Psoas muscle (tissue), 7 donors: ENCODE measurements at regions not wholly inside any gene's neighbourhood (a gene's known extent, or its start where the extent isn't known, plus 50 kb on each side); places are given as distances from the start of the nearest gene placed in this dataset.
A peak's percentile ranks its signal among the peaks of the same experiment; 100 is the strongest.

ENCODE experiments used
- ATAC-seq, 4 donors: fragments of 200-7000 bp; cut with Tn5 transposase; one replicate each; pipeline ENCODE4 v1.9.1; 2020; ENCODE audit warnings: moderate library complexity in 3 of 4, mild to moderate bottlenecking in 2 of 4
- DNase-seq, 2 donors: peaks; one replicate each; pipeline ENCODE4 v3.0.0-alpha.2; 2020
- H3K27ac ChIP-seq: fragments of 200-600 bp; one replicate; pipeline ENCODE4 v1.8.0; 2022
- H3K27me3 ChIP-seq, 3 donors: fragments of 200-600 bp in 1 of 3; one replicate each; pipeline versions ENCODE4 v1.6.1 to v1.8.0; 2013 to 2022; ENCODE audit warnings: low read length in 2 of 3, mild to moderate bottlenecking in 2 of 3, moderate library complexity in 1 of 3; ENCODE audit not compliant: insufficient read depth in 3 of 3
- H3K36me3 ChIP-seq, 2 donors: fragments of 200-600 bp in 1 of 2; one replicate each; pipeline versions ENCODE4 v1.6.1 to v1.8.0; 2013 to 2022; ENCODE audit warnings: low read depth in 1 of 2, mild to moderate bottlenecking in 1 of 2, moderate library complexity in 1 of 2; ENCODE audit not compliant: insufficient read depth in 1 of 2
- H3K4me1 ChIP-seq: fragments of 200-600 bp; one replicate; pipeline ENCODE4 v1.8.0; 2022
- H3K4me3 ChIP-seq: fragments of 200-600 bp; one replicate; pipeline ENCODE4 v1.8.0; 2022; ENCODE audit warnings: mild to moderate bottlenecking
- H3K9me3 ChIP-seq: fragments of 200-600 bp; one replicate; pipeline ENCODE4 v1.8.0; 2022
- WGBS, 3 donors: extraction: QIAGEN DNeasy Blood & Tissue Kit; methylation state at CpG; one replicate each; pipeline versions ENCODE4 v1.1.6 to v1.1.7; 2013; 5-methylcytosine and 5-hydroxymethylcytosine counted together
- intact Hi-C, 2 donors: fragments of 100-400 bp; cut with DNase I; formaldehyde crosslinking; loops; one replicate each; pipeline versions ENCODE4 v1.11.0 to v1.14.2; 2022
- TF ChIP-seq, protein P1 (sequence below): fragments of 200-600 bp; IDR thresholded peaks from one replicate; pipeline ENCODE4 v1.8.0; 2022; ENCODE audit warnings: antibody characterized with exemption
- donor health status: healthy with polysubstance abuse.
- donor health status: DM: no; HTN: no; CAD: no; lungs with moderate emphysema.
- donor health status: Bipolar disorder and iron deficiency.
- donor health status: healthy.
- donor health status: DM: yes; HTN: yes; CAD: no.
- donor health status: DM: no; HTN: no; CAD: no.
- donor health status: DM: yes; HTN: yes; CAD: no.

DNA sequence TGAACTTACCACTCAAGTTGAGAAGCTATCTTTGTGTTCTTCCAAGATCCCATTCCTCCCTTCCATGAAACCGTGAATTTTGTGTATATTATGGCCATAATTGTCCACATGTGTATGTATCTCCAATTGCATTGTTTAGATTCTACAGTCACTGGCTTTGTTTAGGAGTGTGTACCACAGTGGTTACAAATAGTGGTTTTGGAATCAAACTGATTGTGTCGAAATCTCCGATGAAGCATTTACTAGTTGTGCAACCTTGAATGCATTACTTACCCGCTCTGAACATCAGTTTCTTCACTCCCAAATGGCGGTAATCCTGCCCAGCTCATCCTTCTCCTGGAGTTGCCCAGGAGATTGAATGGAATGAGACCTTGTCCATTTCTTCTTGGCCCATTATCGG lies 145.0 kb upstream of the ZNF32 start:
- Histone ChIP-seq H3K27me3 (peaks cover 0 to 4% (median 1%) of the 10 kb centered on the region in 3 donors), H3K9me3 (no peaks in the 10 kb centered on the region), H3K4me3 (no peak overlapping the region), H3K27ac (no peak overlapping the region), H3K36me3 (no peaks in the 10 kb centered on the region), H3K4me1 (no peaks in the 10 kb centered on the region)
- TF ChIP-seq, protein P1, sequence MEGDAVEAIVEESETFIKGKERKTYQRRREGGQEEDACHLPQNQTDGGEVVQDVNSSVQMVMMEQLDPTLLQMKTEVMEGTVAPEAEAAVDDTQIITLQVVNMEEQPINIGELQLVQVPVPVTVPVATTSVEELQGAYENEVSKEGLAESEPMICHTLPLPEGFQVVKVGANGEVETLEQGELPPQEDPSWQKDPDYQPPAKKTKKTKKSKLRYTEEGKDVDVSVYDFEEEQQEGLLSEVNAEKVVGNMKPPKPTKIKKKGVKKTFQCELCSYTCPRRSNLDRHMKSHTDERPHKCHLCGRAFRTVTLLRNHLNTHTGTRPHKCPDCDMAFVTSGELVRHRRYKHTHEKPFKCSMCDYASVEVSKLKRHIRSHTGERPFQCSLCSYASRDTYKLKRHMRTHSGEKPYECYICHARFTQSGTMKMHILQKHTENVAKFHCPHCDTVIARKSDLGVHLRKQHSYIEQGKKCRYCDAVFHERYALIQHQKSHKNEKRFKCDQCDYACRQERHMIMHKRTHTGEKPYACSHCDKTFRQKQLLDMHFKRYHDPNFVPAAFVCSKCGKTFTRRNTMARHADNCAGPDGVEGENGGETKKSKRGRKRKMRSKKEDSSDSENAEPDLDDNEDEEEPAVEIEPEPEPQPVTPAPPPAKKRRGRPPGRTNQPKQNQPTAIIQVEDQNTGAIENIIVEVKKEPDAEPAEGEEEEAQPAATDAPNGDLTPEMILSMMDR: no peak
- no peak for DNase-seq
- peak in 1 of 4 donors; percentile 16 for ATAC-seq
- intact Hi-C loops: no loop called here
- WGBS, 3 donors: 92 to 95% (median 92%) methylated on average over 6 of the region's 6 CpGs

DNA sequence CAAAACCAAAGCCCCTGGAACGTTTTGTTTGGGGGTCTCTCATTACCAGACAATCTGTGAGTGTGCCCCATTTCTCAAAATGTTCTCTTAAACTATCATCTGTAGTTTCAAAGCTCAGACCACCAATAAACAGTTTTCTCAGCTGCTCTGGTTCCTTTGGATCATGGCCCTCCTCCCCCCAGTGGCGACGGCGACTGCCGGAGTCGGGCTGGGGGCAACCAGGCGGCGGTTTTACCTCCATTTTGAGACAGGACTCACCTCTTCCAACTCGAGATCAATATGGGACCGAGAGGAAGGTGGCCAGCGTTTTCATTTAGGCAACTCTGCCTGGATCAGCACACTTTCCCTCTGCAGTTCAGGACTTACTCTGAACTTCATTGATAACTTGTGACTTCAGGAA lies 141.5 kb upstream of the ZNF32 start:
- ATAC-seq (no peak), DNase-seq (no peak)
- intact Hi-C loops: no loop called here
- H3K4me1 ChIP-seq: no peaks in the 10 kb centered on the region
- WGBS, 3 donors: 91 to 98% (median 92%) methylated on average over 11 of the region's 11 CpGs
- no peak overlapping the region for H3K4me3 ChIP-seq
- H3K9me3 ChIP-seq: no peaks in the 10 kb centered on the region
- TF ChIP-seq, protein P1: no peak
- H3K27ac ChIP-seq: no peak overlapping the region
- peaks cover 0 to 1% (median 0%) of the 10 kb centered on the region in 3 donors for H3K27me3 ChIP-seq
- H3K36me3 ChIP-seq: no peaks in the 10 kb centered on the region

DNA sequence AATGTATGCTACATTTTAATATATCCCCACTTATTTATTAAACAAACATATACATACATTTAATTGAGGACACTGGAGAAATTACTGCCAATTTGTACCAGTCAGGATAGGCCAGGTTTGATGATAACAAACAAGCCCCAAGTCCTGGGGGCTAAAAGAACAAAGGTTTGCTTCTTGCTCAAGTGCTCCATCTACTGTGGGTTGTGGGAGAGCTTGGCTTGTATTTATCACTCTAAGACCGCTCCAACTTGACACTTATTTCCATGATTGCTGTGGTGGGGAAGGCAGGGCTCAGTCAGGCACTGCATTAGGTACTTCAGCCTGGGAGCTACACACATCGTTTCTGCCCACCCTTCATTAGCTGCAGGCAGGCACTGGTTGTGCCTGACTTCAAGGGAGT lies 136.6 kb upstream of the ZNF32 start:
- 68 to 89% (median 69%) methylated on average over 2 of the region's 2 CpGs for WGBS, 3 donors
- TF ChIP-seq, protein P1: peak; percentile 7
- Histone ChIP-seq H3K27ac (no peak overlapping the region), H3K9me3 (no peaks in the 10 kb centered on the region), H3K27me3 (no peaks in the 10 kb centered on the region), H3K36me3 (no peaks in the 10 kb centered on the region), H3K4me1 (no peaks in the 10 kb centered on the region), H3K4me3 (no peak overlapping the region)
- intact Hi-C loops: no loop called here
- DNase-seq: no peak
- no peak for ATAC-seq

DNA sequence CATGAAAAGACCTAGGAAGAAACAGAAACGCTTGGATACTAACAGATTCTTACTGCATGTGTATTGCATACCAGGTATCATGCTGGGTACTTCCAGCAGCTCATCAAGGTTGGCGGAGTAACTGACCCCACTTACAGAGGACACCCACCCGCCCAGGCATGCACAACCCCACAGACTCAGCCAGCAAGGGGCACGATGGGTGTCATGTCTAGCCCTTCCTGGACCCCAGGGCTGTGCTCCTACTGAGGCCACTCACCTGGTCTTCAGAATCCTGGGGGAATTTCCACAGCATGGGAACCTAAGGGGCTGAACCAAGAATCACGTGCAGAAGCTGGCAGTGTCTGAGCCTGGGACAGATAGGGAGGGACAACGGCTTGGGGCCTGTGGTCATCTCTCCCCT lies 134.1 kb upstream of the ZNF32 start:
- no peaks in the 10 kb centered on the region for H3K27me3 ChIP-seq
- 96 to 99% (median 96%) methylated on average over 6 of the region's 6 CpGs for WGBS, 3 donors
- TF ChIP-seq, protein P1: no peak
- no peak overlapping the region for H3K27ac ChIP-seq
- no peak overlapping the region for H3K4me3 ChIP-seq
- DNase-seq (no peak), ATAC-seq (no peak)
- intact Hi-C loops: no loop called here
- no peaks in the 10 kb centered on the region for H3K36me3 ChIP-seq
- no peaks in the 10 kb centered on the region for H3K4me1 ChIP-seq
- no peaks in the 10 kb centered on the region for H3K9me3 ChIP-seq

DNA sequence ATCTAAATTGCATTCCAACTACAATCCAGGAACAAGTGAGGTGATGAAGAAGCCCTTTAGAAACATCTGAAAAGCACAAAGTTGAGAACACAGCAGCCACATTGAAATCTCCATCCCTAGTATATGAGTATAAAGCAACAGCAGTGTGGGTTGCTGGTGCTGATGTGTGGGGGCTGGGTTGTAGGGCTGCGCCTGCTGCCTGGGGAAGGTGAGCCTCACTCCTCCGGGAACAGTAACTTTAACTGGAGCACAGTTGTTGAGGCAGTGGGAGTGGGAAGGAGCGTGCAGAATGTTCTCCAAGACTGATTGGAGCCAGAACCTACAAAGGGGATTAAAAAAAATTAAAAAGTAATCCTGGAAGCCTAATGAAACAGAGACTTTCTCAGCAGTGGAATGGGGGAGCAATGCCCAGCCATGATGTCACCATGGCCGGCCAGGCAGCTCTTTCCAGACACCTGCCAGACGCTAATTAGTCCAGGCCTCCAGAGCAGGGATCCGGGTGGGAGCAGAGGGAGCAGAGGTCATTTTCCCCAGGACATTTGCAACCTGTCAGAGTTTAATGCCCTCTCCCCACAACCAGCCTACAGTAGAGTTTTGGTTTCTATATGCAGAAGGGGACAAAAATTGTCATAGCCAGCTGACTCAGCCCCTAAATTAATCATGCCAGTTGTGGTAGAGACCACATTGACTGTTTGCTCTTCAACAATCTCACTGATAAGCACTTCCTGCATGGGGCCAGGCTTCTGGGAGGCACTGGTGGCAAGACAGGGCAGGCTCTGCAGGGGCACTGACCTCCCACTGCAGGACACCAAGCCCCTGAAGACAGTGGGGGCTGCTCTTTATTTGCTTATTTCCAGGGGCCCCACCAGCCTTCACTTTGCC lies 133.0 kb upstream of the ZNF32 start:
- TF ChIP-seq, protein P1: no peak
- intact Hi-C loops: no loop called here

More for the DNA sequence above, 133.0 kb upstream of the ZNF32 start:
- 43 to 62% (median 47%) methylated on average over 6 of the region's 6 CpGs for WGBS, 3 donors
- ATAC-seq: no peak
- H3K9me3 ChIP-seq: no peaks in the 10 kb centered on the region
- no peak overlapping the region for H3K27ac ChIP-seq
- no peak overlapping the region for H3K4me3 ChIP-seq
- DNase-seq: no peak
- no peaks in the 10 kb centered on the region for H3K36me3 ChIP-seq
- no peaks in the 10 kb centered on the region for H3K4me1 ChIP-seq
- no peaks in the 10 kb centered on the region for H3K27me3 ChIP-seq
